ENCODE measurements at regions not wholly inside any gene's neighbourhood (a gene's known extent, or its start where the extent isn't known, plus 50 kb on each side); places are given as distances from the start of the nearest gene placed in this dataset.

GRCh38 chr9:19553441-19553840 is 144.6 kb downstream of the ACER2 start:
- H3K4me1 Mint-ChIP-seq: peaks cover 5% of the 10 kb centered on the region
- H3K9me3 Mint-ChIP-seq: peaks cover 8% of the 10 kb centered on the region
- H3K27me3 Mint-ChIP-seq: no peaks in the 10 kb centered on the region
- no peak overlapping the region for H3K4me3 Mint-ChIP-seq
- H3K36me3 Mint-ChIP-seq (ENCODE audit: low read depth): no peaks in the 10 kb centered on the region
- intact Hi-C loops (cut with micrococcal nuclease): no loop called here
- DNase-seq: no peak
- ATAC-seq (ENCODE audit: low read depth): no peak
- H3K27ac Mint-ChIP-seq: no peak overlapping the region
- ChIA-PET POLR2A (no interaction called here), CTCF (no interaction called here)
- no peak for TF ChIP-seq CTCF (IDR thresholded peaks at IDR 0.05)

GRCh38 chr9:19552282-19553105 is 143.7 kb downstream of the ACER2 start:
- H3K4me3 Mint-ChIP-seq: no peak overlapping the region
- H3K4me1 Mint-ChIP-seq: peaks cover 5% of the 10 kb centered on the region
- ATAC-seq (ENCODE audit: low read depth) (no peak), DNase-seq (no peak)
- no peaks in the 10 kb centered on the region for H3K27me3 Mint-ChIP-seq
- H3K9me3 Mint-ChIP-seq: peaks cover 8% of the 10 kb centered on the region
- no peak for TF ChIP-seq CTCF (IDR thresholded peaks at IDR 0.05)
- intact Hi-C loops (cut with micrococcal nuclease): no loop called here
- ChIA-PET CTCF (no interaction called here), POLR2A (no interaction called here)
- H3K36me3 Mint-ChIP-seq (ENCODE audit: low read depth): no peaks in the 10 kb centered on the region
- H3K27ac Mint-ChIP-seq: no peak overlapping the region

GRCh38 chr9:19551124-19551929 is 142.5 kb downstream of the ACER2 start:
- Mint-ChIP-seq H3K27ac (no peak overlapping the region), H3K4me3 (no peak overlapping the region), H3K9me3 (peaks cover 3% of the 10 kb centered on the region), H3K27me3 (no peaks in the 10 kb centered on the region), H3K4me1 (peaks cover 5% of the 10 kb centered on the region), H3K36me3 (ENCODE audit: low read depth) (no peaks in the 10 kb centered on the region)
- no peak for ATAC-seq (ENCODE audit: low read depth)
- no peak for TF ChIP-seq CTCF (IDR thresholded peaks at IDR 0.05)
- ChIA-PET POLR2A (no interaction called here), CTCF (no interaction called here)
- intact Hi-C loops (cut with micrococcal nuclease): no loop called here
- no peak for DNase-seq

GRCh38 chr9:19550009-19550408 is 141.2 kb downstream of the ACER2 start:
- Mint-ChIP-seq H3K4me3 (no peak overlapping the region), H3K9me3 (peaks cover 4% of the 10 kb centered on the region), H3K27me3 (no peaks in the 10 kb centered on the region), H3K4me1 (peaks cover 5% of the 10 kb centered on the region), H3K36me3 (ENCODE audit: low read depth) (no peaks in the 10 kb centered on the region), H3K27ac (no peak overlapping the region)
- CTCF ChIA-PET: no interaction called here
- ATAC-seq (ENCODE audit: low read depth) (no peak), DNase-seq (no peak)
- no peak for TF ChIP-seq CTCF (IDR thresholded peaks at IDR 0.05)
- POLR2A ChIA-PET: no interaction called here
- intact Hi-C loops (cut with micrococcal nuclease): no loop called here

- intact Hi-C loops (cut with micrococcal nuclease): no loop called here
- no peak overlapping the region for H3K27ac Mint-ChIP-seq
- H3K4me1 Mint-ChIP-seq: no peaks in the 10 kb centered on the region
- H3K9me3 Mint-ChIP-seq: peaks cover 2% of the 10 kb centered on the region
- ATAC-seq (ENCODE audit: low read depth) (no peak), DNase-seq (no peak)
- no peak for TF ChIP-seq CTCF (IDR thresholded peaks at IDR 0.05)
- no peaks in the 10 kb centered on the region for H3K36me3 Mint-ChIP-seq (ENCODE audit: low read depth)
- CTCF ChIA-PET: no interaction called here
- POLR2A ChIA-PET: no interaction called here
- H3K4me3 Mint-ChIP-seq: no peak overlapping the region
- no peaks in the 10 kb centered on the region for H3K27me3 Mint-ChIP-seq
These were observed 124.6 kb downstream of the ACER2 start for GRCh38 chr9:19533373-19533772.

Data from activated B cell treated with CpG ODN at 0.5 μM for 24 hours (primary cell).